BJ (cell line): ENCODE measurements at regions not wholly inside any gene's neighbourhood (a gene's known extent, or its start where the extent isn't known, plus 50 kb on each side); places are given as distances from the start of the nearest gene placed in this dataset.

Source experiments
- CTCF ChIA-PET: fragments of 350-600 bp; formaldehyde crosslinking; extraction: SDS; loops from one replicate; lab custom pipeline; 2021; ENCODE audit warnings: antibody characterized with exemption, inconsistent platforms; lab: Yijun Ruan, JAX
- POLR2A ChIA-PET: fragments of 300-600 bp; sonication (Branson Sonifier 250); formaldehyde crosslinking; extraction: SDS; loops from one replicate; lab custom pipeline; 2021; ENCODE audit warnings: antibody characterized with exemption; lab: Charles Lee
- DNase-seq: peaks from one replicate; pipeline ENCODE4 v3.0.0-alpha.2; 2011; ENCODE audit warnings: low read depth
- H3K27me3 ChIP-seq: 2 replicates; pipeline ENCODE4 v1.6.0; 2011; ENCODE audit warnings: low read length; ENCODE audit not compliant: control insufficient read depth, insufficient read depth
- H3K36me3 ChIP-seq: 2 replicates; pipeline ENCODE4 v1.5.1; 2011; ENCODE audit warnings: low read length; ENCODE audit not compliant: control insufficient read depth, insufficient read depth
- H3K4me3 ChIP-seq: 2 replicates; pipeline ENCODE4 v1.5.1; 2011; ENCODE audit warnings: low read depth, mild to moderate bottlenecking, control low read depth, low read length
- CTCF ChIP-seq: IDR thresholded peaks from 2 replicates; pipeline ENCODE4 v1.5.1; 2011; ENCODE audit warnings: low read depth, mild to moderate bottlenecking, control low read depth, inconsistent platforms, low read length, moderate library complexity; ENCODE audit not compliant: insufficient read depth

DNA sequence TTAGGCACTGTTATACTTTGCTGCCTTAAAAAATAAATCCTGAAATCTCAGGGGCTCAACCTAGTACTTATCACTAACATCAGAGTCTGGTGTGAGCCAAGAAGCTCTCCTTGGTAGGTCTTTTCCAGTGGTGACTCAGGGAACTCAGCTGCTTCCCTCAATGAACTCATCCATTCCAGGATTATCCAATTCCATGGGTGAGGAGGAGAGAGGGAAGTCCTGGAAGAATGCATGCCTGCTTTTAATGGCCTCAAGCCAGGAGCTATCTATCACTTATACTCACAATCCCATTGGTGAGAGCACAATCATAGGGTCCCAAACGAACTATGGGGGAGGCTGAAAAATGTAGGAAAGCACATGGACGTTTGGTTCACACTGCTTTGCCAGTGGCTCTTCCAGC is 113.6 kb downstream of the POLR2M start:
- POLR2A ChIA-PET = no interaction called here

GRCh38 chr15:57821826-57822225 is 115.3 kb downstream of the POLR2M start:
- ChIA-PET POLR2A (no interaction called here), CTCF (interaction anchor here (1.2 kb wide), 1 partner anchor 39 kb away, joined by 3 read pairs; no protein-coding TSS in a partner anchor)
- no peak for TF ChIP-seq CTCF
- no peak overlapping the region for H3K4me3 ChIP-seq
- peaks cover 1% of the 10 kb centered on the region for H3K27me3 ChIP-seq
- DNase-seq = no peak
- H3K36me3 ChIP-seq = no peaks in the 10 kb centered on the region

More for the DNA sequence above, 113.6 kb downstream of the POLR2M start:
- no peak for TF ChIP-seq CTCF
- Histone ChIP-seq H3K27me3 (peaks cover 4% of the 10 kb centered on the region), H3K36me3 (no peaks in the 10 kb centered on the region), H3K4me3 (no peak overlapping the region)
- DNase-seq = no peak
- CTCF ChIA-PET = no interaction called here

GRCh38 chr15:57823325-57823882 is 116.9 kb downstream of the POLR2M start:
- H3K4me3 ChIP-seq = no peak overlapping the region
- no peak for TF ChIP-seq CTCF
- CTCF ChIA-PET = interaction anchor here (0.6 to 1.2 kb wide), 3 partner anchors 37 to 44 kb away, joined by 3 to 4 read pairs (median 3); no protein-coding TSS in a partner anchor
- DNase-seq = no peak
- POLR2A ChIA-PET = no interaction called here
- peaks cover 1% of the 10 kb centered on the region for H3K27me3 ChIP-seq
- no peaks in the 10 kb centered on the region for H3K36me3 ChIP-seq

DNA sequence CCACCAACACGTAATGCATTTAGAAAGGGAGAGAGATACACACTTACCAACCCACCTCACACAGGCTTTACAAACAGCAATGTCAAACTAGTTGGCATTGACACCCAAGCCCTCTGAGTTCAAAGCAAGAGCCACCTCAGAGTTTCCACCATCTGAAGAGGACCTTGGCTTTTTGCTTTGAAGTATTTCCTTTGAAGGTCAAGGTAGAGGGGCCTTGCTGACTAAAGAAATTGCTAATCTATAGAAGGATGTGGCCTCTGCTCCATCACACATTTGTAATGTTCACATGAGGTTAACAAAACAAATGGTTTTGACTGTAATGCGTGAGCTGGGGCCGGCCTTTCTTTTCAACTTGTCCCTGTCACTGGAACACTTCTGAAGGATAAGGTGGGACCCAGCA is 117.7 kb downstream of the POLR2M start:
- no peak for TF ChIP-seq CTCF
- POLR2A ChIA-PET = no interaction called here

GRCh38 chr15:57827021-57827420 is 120.5 kb downstream of the POLR2M start:
- no peaks in the 10 kb centered on the region for H3K36me3 ChIP-seq
- no peak for TF ChIP-seq CTCF
- ChIA-PET CTCF (no interaction called here), POLR2A (no interaction called here)
- H3K27me3 ChIP-seq = peaks cover 5% of the 10 kb centered on the region
- H3K4me3 ChIP-seq = no peak overlapping the region
- no peak for DNase-seq

More for the DNA sequence above, 117.7 kb downstream of the POLR2M start:
- Histone ChIP-seq H3K27me3 (peaks cover 1% of the 10 kb centered on the region; the same call in 1 of the 2 replicates), H3K36me3 (no peaks in the 10 kb centered on the region), H3K4me3 (no peak overlapping the region)
- CTCF ChIA-PET = interaction anchor here (0.6 to 1.5 kb wide), 4 partner anchors 37 to 157 kb away, joined by 3 to 5 read pairs (median 4); no protein-coding TSS in a partner anchor
- no peak for DNase-seq
